Colonic mucosa (tissue), 4 donors: ENCODE measurements at regions not wholly inside any gene's neighbourhood (a gene's known extent, or its start where the extent isn't known, plus 50 kb on each side); places are given as distances from the start of the nearest gene placed in this dataset.
"Not testable (repeated sequence)": the region's sequence is repeated elsewhere in the genome, so short reads cannot be mapped to it uniquely, and the experiment has no call there.

Experiments
- DNase-seq: peaks from one replicate; pipeline ENCODE4 v3.0.0-alpha.2; 2020
- H3K27ac ChIP-seq: fragments of 200-600 bp; one replicate; pipeline ENCODE4 v1.8.0; 2021
- H3K27me3 ChIP-seq: fragments of 200-600 bp; one replicate; pipeline ENCODE4 v1.8.0; 2021
- H3K36me3 ChIP-seq: fragments of 200-600 bp; one replicate; pipeline ENCODE4 v1.8.0; 2021
- H3K4me1 ChIP-seq: fragments of 200-600 bp; one replicate; pipeline ENCODE4 v1.8.0; 2021; ENCODE audit warnings: mild to moderate bottlenecking
- H3K4me3 ChIP-seq: fragments of 200-600 bp; one replicate; pipeline ENCODE4 v1.8.0; 2021
- H3K9ac ChIP-seq, 2 donors: one replicate each; pipeline ENCODE4 v1.7.0; 2013; ENCODE audit warnings: control low read depth in 2 of 2, low read depth in 2 of 2, low read length in 2 of 2
- H3K9me3 ChIP-seq: fragments of 200-600 bp; one replicate; pipeline ENCODE4 v1.8.0; 2021
- CTCF ChIP-seq: fragments of 200-600 bp; IDR thresholded peaks from one replicate; pipeline ENCODE4 v1.8.0; 2022; ENCODE audit warnings: antibody characterized with exemption, mild to moderate bottlenecking
- intact Hi-C: fragments of 100-400 bp; cut with DNase I; formaldehyde crosslinking; loops from one replicate; pipeline ENCODE4 v1.14.1; 2022
- donor health status: healthy.
- donor health status: DM: no; HTN: no; CAD: no.
- donor health status: DM: no; HTN: no; CAD: no.

GRCh38 chrX:39426101-39426500, 624.8 kb downstream of the MID1IP1 start:
- TF ChIP-seq CTCF = no peak
- Histone ChIP-seq H3K36me3 (no peaks in the 10 kb centered on the region), H3K27me3 (no peaks in the 10 kb centered on the region), H3K9me3 (no peaks in the 10 kb centered on the region), H3K4me3 (no peak overlapping the region), H3K9ac (no peak overlapping the region), H3K27ac (no peak overlapping the region), H3K4me1 (no peaks in the 10 kb centered on the region)
- DNase-seq = no peak
- intact Hi-C loops = no loop called here

GRCh38 chrX:39427492-39427891, 626.2 kb downstream of the MID1IP1 start:
- Histone ChIP-seq H3K9me3 (no peaks in the 10 kb centered on the region), H3K4me1 (no peaks in the 10 kb centered on the region), H3K9ac (no peak overlapping the region), H3K36me3 (no peaks in the 10 kb centered on the region), H3K4me3 (no peak overlapping the region), H3K27ac (no peak overlapping the region), H3K27me3 (no peaks in the 10 kb centered on the region)
- intact Hi-C loops = no loop called here
- DNase-seq = no peak
- TF ChIP-seq CTCF = no peak

GRCh38 chrX:39427906-39428305, 626.6 kb downstream of the MID1IP1 start:
- Histone ChIP-seq H3K4me3 (no peak overlapping the region), H3K27me3 (no peaks in the 10 kb centered on the region), H3K4me1 (no peaks in the 10 kb centered on the region), H3K9ac (no peak overlapping the region), H3K36me3 (no peaks in the 10 kb centered on the region), H3K27ac (no peak overlapping the region), H3K9me3 (no peaks in the 10 kb centered on the region)
- intact Hi-C loops = no loop called here
- TF ChIP-seq CTCF = no peak
- DNase-seq = no peak

GRCh38 chrX:39430551-39430950, 629.3 kb downstream of the MID1IP1 start:
- no peaks in the 10 kb centered on the region for H3K4me1 ChIP-seq

GRCh38 chrX:39431893-39432292, 630.6 kb downstream of the MID1IP1 start:
- TF ChIP-seq CTCF = no peak
- H3K4me1 ChIP-seq = no peaks in the 10 kb centered on the region
- H3K27me3 ChIP-seq = no peaks in the 10 kb centered on the region
- H3K4me3 ChIP-seq = no peak overlapping the region
- DNase-seq = no peak
- no peaks in the 10 kb centered on the region for H3K9me3 ChIP-seq
- no peak overlapping the region for H3K9ac ChIP-seq
- no peaks in the 10 kb centered on the region for H3K36me3 ChIP-seq
- no peak overlapping the region for H3K27ac ChIP-seq
- intact Hi-C loops = no loop called here

More at GRCh38 chrX:39430551-39430950, 629.3 kb downstream of the MID1IP1 start:
- H3K9me3 ChIP-seq = no peaks in the 10 kb centered on the region
- no peaks in the 10 kb centered on the region for H3K36me3 ChIP-seq
- H3K27me3 ChIP-seq = no peaks in the 10 kb centered on the region
- H3K4me3 ChIP-seq = no peak overlapping the region
- no peak for DNase-seq
- H3K27ac ChIP-seq = no peak overlapping the region
- intact Hi-C loops = no loop called here
- TF ChIP-seq CTCF = no peak
- H3K9ac ChIP-seq = no peak overlapping the region

- H3K9ac ChIP-seq, H3K4me1 ChIP-seq, intact Hi-C loops, H3K9me3 ChIP-seq, H3K36me3 ChIP-seq, H3K27ac ChIP-seq, DNase-seq, H3K4me3 ChIP-seq, H3K27me3 ChIP-seq: not testable (repeated sequence)
Measured at GRCh38 chrX:39434671-39435070, 633.4 kb downstream of the MID1IP1 start.

GRCh38 chrX:39436538-39436937, 635.3 kb downstream of the MID1IP1 start:
- DNase-seq, H3K27me3 ChIP-seq, H3K4me1 ChIP-seq, H3K9me3 ChIP-seq, H3K36me3 ChIP-seq, H3K27ac ChIP-seq, intact Hi-C loops, H3K9ac ChIP-seq, H3K4me3 ChIP-seq: not testable (repeated sequence)
